PC-9 (cell line): ENCODE measurements at regions not wholly inside any gene's neighbourhood (a gene's known extent, or its start where the extent isn't known, plus 50 kb on each side); places are given as distances from the start of the nearest gene placed in this dataset.

ENCODE experiments used
- BruUV-seq: library from RNA; stranded (reverse); fragments of 400-500 nt; replicated peaks from 2 replicates; lab custom pipeline; 2021; lab: Mats Ljungman, UMichigan
- CTCF ChIA-PET: fragments of 300-600 bp; sonication (Branson Sonifier 250); formaldehyde crosslinking; loops from one replicate; lab custom pipeline; 2022; ENCODE audit warnings: antibody characterized with exemption; lab: Charles Lee
- POLR2A ChIA-PET: fragments of 300-600 bp; sonication (Branson Sonifier 250); formaldehyde crosslinking; loops from one replicate; lab custom pipeline; 2022; ENCODE audit warnings: antibody characterized with exemption; ENCODE audit not compliant: unreplicated experiment; lab: Charles Lee
- DNase-seq, 2 experiments: peaks; one replicate each; pipeline versions ENCODE4 v3.0.0 to v3.0.0-alpha.2; 2015 to 2022; ENCODE audit warnings: mixed read lengths in 1 of 2
- H2AFZ ChIP-seq: fragments of 200-600 bp; sonication (generic); 2 replicates; pipeline ENCODE4 v1.8.1; 2017; ENCODE audit warnings: antibody characterized with exemption
- H3F3A ChIP-seq: fragments of 200-600 bp; sonication (generic); 2 replicates; pipeline ENCODE4 v1.8.1; 2017; ENCODE audit warnings: antibody characterized with exemption, mild to moderate bottlenecking, low read depth; ENCODE audit not compliant: insufficient read depth
- H3K27ac ChIP-seq: fragments of 200-600 bp; sonication (generic); 2 replicates; pipeline ENCODE4 v1.6.1; 2016; ENCODE audit warnings: mixed run types
- H3K27me3 ChIP-seq: fragments of 200-600 bp; sonication (generic); 2 replicates; pipeline ENCODE4 v1.6.1; 2016; ENCODE audit warnings: low read depth, mixed run types; ENCODE audit not compliant: insufficient read depth
- H3K36me3 ChIP-seq: fragments of 200-600 bp; sonication (generic); 2 replicates; pipeline ENCODE4 v1.6.1; 2016; ENCODE audit warnings: low read depth, mixed run types
- H3K4me1 ChIP-seq: fragments of 200-600 bp; sonication (generic); replicated peaks from 2 replicates; pipeline ENCODE4 v1.6.1; 2016; ENCODE audit warnings: mixed run types; ENCODE audit not compliant: insufficient read depth
- H3K4me2 ChIP-seq: fragments of 200-600 bp; sonication (generic); 2 replicates; pipeline ENCODE4 v1.6.1; 2017; ENCODE audit warnings: mixed run types
- H3K4me3 ChIP-seq: fragments of 200-600 bp; sonication (generic); 2 replicates; pipeline ENCODE4 v1.6.1; 2016; ENCODE audit warnings: mixed run types
- H3K79me2 ChIP-seq: fragments of 200-600 bp; sonication (generic); 2 replicates; pipeline ENCODE4 v1.6.1; 2017; ENCODE audit warnings: low read depth, mixed run types
- H3K9me2 ChIP-seq: fragments of 200-600 bp; sonication (generic); 2 replicates; pipeline ENCODE4 v1.8.1; 2017; ENCODE audit warnings: mild to moderate bottlenecking; ENCODE audit not compliant: insufficient read depth
- H3K9me3 ChIP-seq: fragments of 200-600 bp; sonication (generic); 2 replicates; pipeline ENCODE4 v1.8.1; 2016; ENCODE audit warnings: low read depth; ENCODE audit not compliant: insufficient read depth
- H4K20me1 ChIP-seq: fragments of 200-600 bp; sonication (generic); 2 replicates; pipeline ENCODE4 v1.8.1; 2017; ENCODE audit not compliant: insufficient read depth
- EZH2 ChIP-seq: fragments of 200-600 bp; sonication (generic); IDR thresholded peaks from 2 replicates; pipeline ENCODE4 v1.8.0; 2017; ENCODE audit warnings: antibody characterized with exemption, low read depth
- intact Hi-C: fragments of 100-400 bp; cut with micrococcal nuclease; formaldehyde crosslinking; loops from one replicate; pipeline ENCODE4 v1.10.0; 2022; ENCODE audit not compliant: unreplicated experiment
- TF ChIP-seq, protein P1 (sequence below): fragments of 200-600 bp; sonication (generic); conservative IDR thresholded peaks from 2 replicates; pipeline ENCODE4 v1.6.1; 2017; ENCODE audit warnings: mixed run types, antibody characterized with exemption, mild to moderate bottlenecking, moderate library complexity

DNA sequence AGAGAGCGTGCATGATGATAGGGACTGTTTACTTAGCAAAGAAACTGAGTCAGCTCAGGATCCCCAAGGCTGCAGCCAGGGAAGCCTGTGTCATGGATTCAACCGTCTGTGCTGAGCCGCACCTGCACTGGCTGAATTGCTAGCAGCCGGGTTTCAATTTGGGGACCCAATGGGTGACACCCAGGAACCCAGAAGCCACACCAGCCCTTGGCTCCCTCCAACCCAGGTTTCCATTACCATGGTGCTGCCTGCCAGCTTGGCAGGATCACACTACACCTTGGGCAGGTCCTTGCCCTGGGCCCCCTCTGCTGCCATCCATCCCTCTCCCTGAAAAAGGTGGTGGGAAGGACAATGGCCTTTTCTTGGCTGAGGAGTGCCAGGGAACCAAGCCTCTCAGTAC, 64.0 kb upstream of the CLDN14 start:
- CTCF ChIA-PET, result no interaction called here
- POLR2A ChIA-PET, result no interaction called here
- no TSS peak for BruUV-seq

DNA sequence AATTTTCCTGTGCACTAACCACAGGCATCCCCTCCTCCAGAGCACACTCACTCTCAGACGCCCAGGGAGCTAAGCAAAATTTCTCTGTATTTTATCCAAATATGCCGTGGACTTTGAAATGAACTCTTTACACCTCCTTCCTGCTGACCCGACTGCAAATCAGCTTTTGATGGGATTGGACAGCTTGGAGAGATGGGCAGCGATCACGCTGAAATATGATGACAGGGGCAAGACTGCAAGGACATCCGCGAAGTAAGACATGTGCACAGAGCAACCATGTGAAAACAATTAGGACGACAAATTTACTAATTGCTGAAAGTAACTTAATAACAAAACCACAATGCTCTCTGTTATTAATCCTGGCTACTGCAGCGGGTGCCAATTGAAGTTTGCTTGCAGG, 64.6 kb upstream of the CLDN14 start:
- Histone ChIP-seq H3K9me2 (no peaks in the 10 kb centered on the region), H3K36me3 (no peaks in the 10 kb centered on the region), H3K4me3 (no peak overlapping the region), H2AFZ (no peak overlapping the region), H3K79me2 (no peaks in the 10 kb centered on the region), H3K27ac (no peak overlapping the region), H3F3A (no peaks in the 10 kb centered on the region), H3K4me2 (no peak overlapping the region), H3K9me3 (no peaks in the 10 kb centered on the region), H3K27me3 (no peaks in the 10 kb centered on the region), H4K20me1 (no peaks in the 10 kb centered on the region), H3K4me1 (no peaks in the 10 kb centered on the region)
- BruUV-seq, result no TSS peak
- ChIA-PET POLR2A (no interaction called here), CTCF (no interaction called here)
- no peak for DNase-seq
- no peak for TF ChIP-seq EZH2
- TF ChIP-seq, protein P1, sequence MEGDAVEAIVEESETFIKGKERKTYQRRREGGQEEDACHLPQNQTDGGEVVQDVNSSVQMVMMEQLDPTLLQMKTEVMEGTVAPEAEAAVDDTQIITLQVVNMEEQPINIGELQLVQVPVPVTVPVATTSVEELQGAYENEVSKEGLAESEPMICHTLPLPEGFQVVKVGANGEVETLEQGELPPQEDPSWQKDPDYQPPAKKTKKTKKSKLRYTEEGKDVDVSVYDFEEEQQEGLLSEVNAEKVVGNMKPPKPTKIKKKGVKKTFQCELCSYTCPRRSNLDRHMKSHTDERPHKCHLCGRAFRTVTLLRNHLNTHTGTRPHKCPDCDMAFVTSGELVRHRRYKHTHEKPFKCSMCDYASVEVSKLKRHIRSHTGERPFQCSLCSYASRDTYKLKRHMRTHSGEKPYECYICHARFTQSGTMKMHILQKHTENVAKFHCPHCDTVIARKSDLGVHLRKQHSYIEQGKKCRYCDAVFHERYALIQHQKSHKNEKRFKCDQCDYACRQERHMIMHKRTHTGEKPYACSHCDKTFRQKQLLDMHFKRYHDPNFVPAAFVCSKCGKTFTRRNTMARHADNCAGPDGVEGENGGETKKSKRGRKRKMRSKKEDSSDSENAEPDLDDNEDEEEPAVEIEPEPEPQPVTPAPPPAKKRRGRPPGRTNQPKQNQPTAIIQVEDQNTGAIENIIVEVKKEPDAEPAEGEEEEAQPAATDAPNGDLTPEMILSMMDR, result no peak
- intact Hi-C loops, result no loop called here

More for the DNA sequence above, 64.0 kb upstream of the CLDN14 start:
- no peaks in the 10 kb centered on the region for H4K20me1 ChIP-seq
- H3K27me3 ChIP-seq, result no peaks in the 10 kb centered on the region
- intact Hi-C loops, result no loop called here
- TF ChIP-seq EZH2, result no peak
- TF ChIP-seq, protein P1, result no peak
- H3K27ac ChIP-seq, result no peak overlapping the region
- H3K9me2 ChIP-seq, result no peaks in the 10 kb centered on the region
- H3K4me3 ChIP-seq, result no peak overlapping the region
- no peaks in the 10 kb centered on the region for H3K79me2 ChIP-seq
- H3K9me3 ChIP-seq, result no peaks in the 10 kb centered on the region
- H3K36me3 ChIP-seq, result no peaks in the 10 kb centered on the region
- no peaks in the 10 kb centered on the region for H3F3A ChIP-seq
- H2AFZ ChIP-seq, result no peak overlapping the region
- no peak for DNase-seq
- H3K4me1 ChIP-seq, result no peaks in the 10 kb centered on the region
- no peak overlapping the region for H3K4me2 ChIP-seq

DNA sequence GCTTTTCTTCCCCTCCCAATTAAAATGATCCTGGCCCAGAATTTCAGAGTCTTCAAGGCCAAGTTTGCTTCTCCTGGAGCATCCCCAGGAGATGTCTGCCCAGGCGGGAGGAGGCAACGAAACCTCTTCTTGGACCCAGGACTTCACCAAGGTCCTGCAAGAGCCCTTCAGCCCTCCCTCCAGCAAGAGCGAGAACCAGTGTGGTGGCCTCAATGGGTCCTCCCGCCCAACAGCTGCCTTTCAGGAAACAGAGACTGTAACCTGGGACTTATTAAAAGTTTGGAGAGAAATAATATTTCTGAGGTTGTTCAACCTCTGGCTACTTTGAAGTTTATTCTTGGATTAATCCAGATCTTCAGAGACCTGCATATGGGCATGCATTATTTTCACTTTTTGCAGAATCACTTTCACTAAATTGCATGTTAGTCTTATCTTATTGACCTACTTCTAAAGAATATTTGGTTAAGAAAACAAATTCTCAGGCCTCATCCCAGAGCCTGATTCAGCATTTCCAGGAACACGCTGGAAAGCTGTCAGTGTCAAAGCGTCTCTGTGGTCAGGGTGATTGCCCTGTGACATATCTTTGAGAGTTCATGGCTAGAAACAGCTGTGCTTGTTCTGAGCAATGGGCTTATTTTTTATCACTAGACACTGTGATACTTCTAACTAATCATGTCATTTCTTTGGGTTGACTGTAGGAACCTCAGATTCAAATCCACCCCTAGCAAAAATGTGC, 66.0 kb upstream of the CLDN14 start:
- Histone ChIP-seq H3K27ac (no peak overlapping the region), H3K27me3 (no peaks in the 10 kb centered on the region), H3K36me3 (no peaks in the 10 kb centered on the region), H3K4me2 (no peak overlapping the region), H4K20me1 (no peaks in the 10 kb centered on the region), H3K4me3 (no peak overlapping the region), H3K79me2 (no peaks in the 10 kb centered on the region), H2AFZ (no peak overlapping the region), H3K4me1 (no peaks in the 10 kb centered on the region), H3K9me3 (no peaks in the 10 kb centered on the region), H3K9me2 (no peaks in the 10 kb centered on the region), H3F3A (no peaks in the 10 kb centered on the region)
- DNase-seq, result no peak
- TF ChIP-seq, protein P1, result no peak
- no peak for TF ChIP-seq EZH2
- ChIA-PET POLR2A (interaction anchor here (0.6 kb wide), 1 partner anchor 32 kb away, joined by 8 read pairs; no protein-coding TSS in a partner anchor), CTCF (no interaction called here)
- BruUV-seq, result no TSS peak
- intact Hi-C loops, result no loop called here
